ENCODE measurements at regions not wholly inside any gene's neighbourhood (a gene's known extent, or its start where the extent isn't known, plus 50 kb on each side); places are given as distances from the start of the nearest gene placed in this dataset.

DNA sequence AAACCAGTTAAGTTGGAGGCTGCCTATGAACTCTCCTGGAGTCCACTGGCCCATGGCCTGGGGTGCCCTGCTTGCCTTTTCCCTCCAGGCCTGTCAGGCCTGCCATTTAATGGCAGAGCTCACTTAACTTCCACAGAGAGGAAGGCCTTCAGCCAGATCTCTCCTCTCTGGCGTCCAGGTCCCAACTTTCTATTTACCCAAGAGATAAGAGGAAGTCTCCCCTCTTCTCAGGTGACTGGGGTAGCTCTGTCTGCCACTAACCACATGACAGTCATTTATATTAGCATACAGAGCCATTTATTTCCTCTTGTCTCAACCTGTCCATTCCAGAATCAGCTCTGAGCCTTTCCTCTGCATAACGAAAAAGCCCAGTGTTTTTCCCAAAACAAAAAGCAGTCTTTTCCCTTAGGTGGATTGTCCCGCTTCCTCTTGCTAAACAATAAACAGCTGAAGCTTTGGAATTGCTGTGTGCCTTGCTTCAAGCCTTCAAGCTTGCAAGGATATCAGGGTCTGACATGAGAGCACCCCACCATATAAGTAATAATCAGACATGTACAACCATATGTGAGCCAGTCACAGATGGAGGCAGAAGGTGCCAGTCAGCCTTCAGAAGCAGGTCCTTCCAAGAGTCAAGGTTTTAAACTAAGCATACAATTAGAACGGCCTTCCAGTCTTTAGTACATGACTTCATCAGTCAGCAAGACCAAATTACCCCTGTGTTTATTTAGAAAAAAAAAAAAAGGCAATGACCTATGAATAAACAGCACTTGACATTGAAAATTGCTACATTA lies 50.0 kb upstream of the CALM2 start (continued):
- TF ChIP-seq CHD4 (IDR thresholded peaks at IDR 0.05; ENCODE audit: insufficient read depth, insufficient replicate concordance, low read depth, low read length, poor library complexity, severe bottlenecking), result no peak
- peak; percentile 51; the same call in 1 of the 2 replicates for TF ChIP-seq ZEB2 (IDR thresholded peaks at IDR 0.05)
- TF ChIP-seq CTBP1 (IDR thresholded peaks at IDR 0.05; ENCODE audit: borderline replicate concordance), result 0 out of 2 replicates have a peak, but pooled peaks have one; percentile 13
- TF ChIP-seq FOXJ3 (CRISPR knock-in tag; IDR thresholded peaks at IDR 0.05), result no peak
- TF ChIP-seq ZNF23 (CRISPR knock-in tag; IDR thresholded peaks at IDR 0.05), result no peak
- TF ChIP-seq MAFF (IDR thresholded peaks at IDR 0.05; ENCODE audit: low read length), result no peak
- TF ChIP-seq, protein P1, sequence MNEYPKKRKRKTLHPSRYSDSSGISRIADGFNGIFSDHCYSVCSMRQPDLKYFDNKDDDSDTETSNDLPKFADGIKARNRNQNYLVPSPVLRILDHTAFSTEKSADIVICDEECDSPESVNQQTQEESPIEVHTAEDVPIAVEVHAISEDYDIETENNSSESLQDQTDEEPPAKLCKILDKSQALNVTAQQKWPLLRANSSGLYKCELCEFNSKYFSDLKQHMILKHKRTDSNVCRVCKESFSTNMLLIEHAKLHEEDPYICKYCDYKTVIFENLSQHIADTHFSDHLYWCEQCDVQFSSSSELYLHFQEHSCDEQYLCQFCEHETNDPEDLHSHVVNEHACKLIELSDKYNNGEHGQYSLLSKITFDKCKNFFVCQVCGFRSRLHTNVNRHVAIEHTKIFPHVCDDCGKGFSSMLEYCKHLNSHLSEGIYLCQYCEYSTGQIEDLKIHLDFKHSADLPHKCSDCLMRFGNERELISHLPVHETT (CRISPR knock-in tag; conservative IDR thresholded peaks at IDR 0.05 in 1 of 2, IDR thresholded peaks at IDR 0.05 in 1 of 2), result no peak
- TF ChIP-seq, protein P2, sequence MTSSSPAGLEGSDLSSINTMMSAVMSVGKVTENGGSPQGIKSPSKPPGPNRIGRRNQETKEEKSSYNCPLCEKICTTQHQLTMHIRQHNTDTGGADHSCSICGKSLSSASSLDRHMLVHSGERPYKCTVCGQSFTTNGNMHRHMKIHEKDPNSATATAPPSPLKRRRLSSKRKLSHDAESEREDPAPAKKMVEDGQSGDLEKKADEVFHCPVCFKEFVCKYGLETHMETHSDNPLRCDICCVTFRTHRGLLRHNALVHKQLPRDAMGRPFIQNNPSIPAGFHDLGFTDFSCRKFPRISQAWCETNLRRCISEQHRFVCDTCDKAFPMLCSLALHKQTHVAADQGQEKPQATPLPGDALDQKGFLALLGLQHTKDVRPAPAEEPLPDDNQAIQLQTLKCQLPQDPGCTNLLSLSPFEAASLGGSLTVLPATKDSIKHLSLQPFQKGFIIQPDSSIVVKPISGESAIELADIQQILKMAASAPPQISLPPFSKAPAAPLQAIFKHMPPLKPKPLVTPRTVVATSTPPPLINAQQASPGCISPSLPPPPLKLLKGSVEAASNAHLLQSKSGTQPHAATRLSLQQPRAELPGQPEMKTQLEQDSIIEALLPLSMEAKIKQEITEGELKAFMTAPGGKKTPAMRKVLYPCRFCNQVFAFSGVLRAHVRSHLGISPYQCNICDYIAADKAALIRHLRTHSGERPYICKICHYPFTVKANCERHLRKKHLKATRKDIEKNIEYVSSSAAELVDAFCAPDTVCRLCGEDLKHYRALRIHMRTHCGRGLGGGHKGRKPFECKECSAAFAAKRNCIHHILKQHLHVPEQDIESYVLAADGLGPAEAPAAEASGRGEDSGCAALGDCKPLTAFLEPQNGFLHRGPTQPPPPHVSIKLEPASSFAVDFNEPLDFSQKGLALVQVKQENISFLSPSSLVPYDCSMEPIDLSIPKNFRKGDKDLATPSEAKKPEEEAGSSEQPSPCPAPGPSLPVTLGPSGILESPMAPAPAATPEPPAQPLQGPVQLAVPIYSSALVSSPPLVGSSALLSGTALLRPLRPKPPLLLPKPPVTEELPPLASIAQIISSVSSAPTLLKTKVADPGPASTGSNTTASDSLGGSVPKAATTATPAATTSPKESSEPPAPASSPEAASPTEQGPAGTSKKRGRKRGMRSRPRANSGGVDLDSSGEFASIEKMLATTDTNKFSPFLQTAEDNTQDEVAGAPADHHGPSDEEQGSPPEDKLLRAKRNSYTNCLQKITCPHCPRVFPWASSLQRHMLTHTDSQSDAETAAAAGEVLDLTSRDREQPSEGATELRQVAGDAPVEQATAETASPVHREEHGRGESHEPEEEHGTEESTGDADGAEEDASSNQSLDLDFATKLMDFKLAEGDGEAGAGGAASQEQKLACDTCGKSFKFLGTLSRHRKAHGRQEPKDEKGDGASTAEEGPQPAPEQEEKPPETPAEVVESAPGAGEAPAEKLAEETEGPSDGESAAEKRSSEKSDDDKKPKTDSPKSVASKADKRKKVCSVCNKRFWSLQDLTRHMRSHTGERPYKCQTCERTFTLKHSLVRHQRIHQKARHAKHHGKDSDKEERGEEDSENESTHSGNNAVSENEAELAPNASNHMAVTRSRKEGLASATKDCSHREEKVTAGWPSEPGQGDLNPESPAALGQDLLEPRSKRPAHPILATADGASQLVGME (CRISPR knock-in tag; IDR thresholded peaks at IDR 0.05), result no peak
- no peak for TF ChIP-seq KLF10 (CRISPR knock-in tag; IDR thresholded peaks at IDR 0.05)
- TF ChIP-seq, protein P3, sequence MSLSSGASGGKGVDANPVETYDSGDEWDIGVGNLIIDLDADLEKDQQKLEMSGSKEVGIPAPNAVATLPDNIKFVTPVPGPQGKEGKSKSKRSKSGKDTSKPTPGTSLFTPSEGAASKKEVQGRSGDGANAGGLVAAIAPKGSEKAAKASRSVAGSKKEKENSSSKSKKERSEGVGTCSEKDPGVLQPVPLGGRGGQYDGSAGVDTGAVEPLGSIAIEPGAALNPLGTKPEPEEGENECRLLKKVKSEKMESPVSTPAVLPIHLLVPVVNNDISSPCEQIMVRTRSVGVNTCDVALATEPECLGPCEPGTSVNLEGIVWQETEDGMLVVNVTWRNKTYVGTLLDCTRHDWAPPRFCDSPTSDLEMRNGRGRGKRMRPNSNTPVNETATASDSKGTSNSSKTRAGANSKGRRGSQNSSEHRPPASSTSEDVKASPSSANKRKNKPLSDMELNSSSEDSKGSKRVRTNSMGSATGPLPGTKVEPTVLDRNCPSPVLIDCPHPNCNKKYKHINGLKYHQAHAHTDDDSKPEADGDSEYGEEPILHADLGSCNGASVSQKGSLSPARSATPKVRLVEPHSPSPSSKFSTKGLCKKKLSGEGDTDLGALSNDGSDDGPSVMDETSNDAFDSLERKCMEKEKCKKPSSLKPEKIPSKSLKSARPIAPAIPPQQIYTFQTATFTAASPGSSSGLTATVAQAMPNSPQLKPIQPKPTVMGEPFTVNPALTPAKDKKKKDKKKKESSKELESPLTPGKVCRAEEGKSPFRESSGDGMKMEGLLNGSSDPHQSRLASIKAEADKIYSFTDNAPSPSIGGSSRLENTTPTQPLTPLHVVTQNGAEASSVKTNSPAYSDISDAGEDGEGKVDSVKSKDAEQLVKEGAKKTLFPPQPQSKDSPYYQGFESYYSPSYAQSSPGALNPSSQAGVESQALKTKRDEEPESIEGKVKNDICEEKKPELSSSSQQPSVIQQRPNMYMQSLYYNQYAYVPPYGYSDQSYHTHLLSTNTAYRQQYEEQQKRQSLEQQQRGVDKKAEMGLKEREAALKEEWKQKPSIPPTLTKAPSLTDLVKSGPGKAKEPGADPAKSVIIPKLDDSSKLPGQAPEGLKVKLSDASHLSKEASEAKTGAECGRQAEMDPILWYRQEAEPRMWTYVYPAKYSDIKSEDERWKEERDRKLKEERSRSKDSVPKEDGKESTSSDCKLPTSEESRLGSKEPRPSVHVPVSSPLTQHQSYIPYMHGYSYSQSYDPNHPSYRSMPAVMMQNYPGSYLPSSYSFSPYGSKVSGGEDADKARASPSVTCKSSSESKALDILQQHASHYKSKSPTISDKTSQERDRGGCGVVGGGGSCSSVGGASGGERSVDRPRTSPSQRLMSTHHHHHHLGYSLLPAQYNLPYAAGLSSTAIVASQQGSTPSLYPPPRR (CRISPR knock-in tag; IDR thresholded peaks at IDR 0.05; ENCODE audit: borderline replicate concordance), result no peak
- TF ChIP-seq, protein P4, sequence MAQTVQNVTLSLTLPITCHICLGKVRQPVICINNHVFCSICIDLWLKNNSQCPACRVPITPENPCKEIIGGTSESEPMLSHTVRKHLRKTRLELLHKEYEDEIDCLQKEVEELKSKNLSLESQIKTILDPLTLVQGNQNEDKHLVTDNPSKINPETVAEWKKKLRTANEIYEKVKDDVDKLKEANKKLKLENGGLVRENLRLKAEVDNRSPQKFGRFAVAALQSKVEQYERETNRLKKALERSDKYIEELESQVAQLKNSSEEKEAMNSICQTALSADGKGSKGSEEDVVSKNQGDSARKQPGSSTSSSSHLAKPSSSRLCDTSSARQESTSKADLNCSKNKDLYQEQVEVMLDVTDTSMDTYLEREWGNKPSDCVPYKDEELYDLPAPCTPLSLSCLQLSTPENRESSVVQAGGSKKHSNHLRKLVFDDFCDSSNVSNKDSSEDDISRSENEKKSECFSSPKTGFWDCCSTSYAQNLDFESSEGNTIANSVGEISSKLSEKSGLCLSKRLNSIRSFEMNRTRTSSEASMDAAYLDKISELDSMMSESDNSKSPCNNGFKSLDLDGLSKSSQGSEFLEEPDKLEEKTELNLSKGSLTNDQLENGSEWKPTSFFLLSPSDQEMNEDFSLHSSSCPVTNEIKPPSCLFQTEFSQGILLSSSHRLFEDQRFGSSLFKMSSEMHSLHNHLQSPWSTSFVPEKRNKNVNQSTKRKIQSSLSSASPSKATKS (CRISPR knock-in tag; IDR thresholded peaks at IDR 0.05), result no peak
- TF ChIP-seq MEIS2 (IDR thresholded peaks at IDR 0.05; ENCODE audit: partially characterized antibody), result peak; percentile 54

Measured in K562 (cell line).